C4-2B (cell line): ENCODE measurements at regions not wholly inside any gene's neighbourhood (a gene's known extent, or its start where the extent isn't known, plus 50 kb on each side); places are given as distances from the start of the nearest gene placed in this dataset.

Experiments used
- CTCF ChIP-seq: fragments of 450-650 bp; conservative IDR thresholded peaks from 2 replicates; pipeline ENCODE4 v1.5.1; 2017; ENCODE audit warnings: mild to moderate bottlenecking
- ZFX ChIP-seq: fragments of 450-650 bp; IDR thresholded peaks from 2 replicates; pipeline ENCODE4 v1.6.1; 2017

- TF ChIP-seq CTCF, result no peak
- no peak for TF ChIP-seq ZFX
Measured at GRCh38 chr5:42301349-42301748, 121.9 kb upstream of the GHR start.
